ENCODE measurements at regions not wholly inside any gene's neighbourhood (a gene's known extent, or its start where the extent isn't known, plus 50 kb on each side); places are given as distances from the start of the nearest gene placed in this dataset.

DNA sequence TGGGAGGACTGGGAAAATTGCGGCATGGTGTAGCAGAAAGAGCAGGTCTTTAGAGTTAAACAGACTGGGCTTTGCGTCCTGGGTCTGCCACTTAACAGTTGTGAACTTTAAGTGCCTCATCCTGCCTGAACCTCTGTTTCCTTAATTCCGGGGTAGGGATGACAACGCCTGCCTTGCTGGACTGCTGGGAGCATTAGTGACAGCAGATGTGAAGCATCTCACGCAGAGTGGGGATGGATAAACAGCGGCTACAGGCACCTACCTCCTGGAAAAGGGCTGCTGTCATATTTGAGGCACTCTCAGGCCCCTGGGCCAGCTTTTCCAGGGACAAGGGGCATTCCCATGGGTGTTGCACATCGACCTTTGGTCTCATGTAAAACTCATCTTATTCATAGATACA lies 572.2 kb downstream of the TBC1D22A start:
- TF ChIP-seq, protein P1, sequence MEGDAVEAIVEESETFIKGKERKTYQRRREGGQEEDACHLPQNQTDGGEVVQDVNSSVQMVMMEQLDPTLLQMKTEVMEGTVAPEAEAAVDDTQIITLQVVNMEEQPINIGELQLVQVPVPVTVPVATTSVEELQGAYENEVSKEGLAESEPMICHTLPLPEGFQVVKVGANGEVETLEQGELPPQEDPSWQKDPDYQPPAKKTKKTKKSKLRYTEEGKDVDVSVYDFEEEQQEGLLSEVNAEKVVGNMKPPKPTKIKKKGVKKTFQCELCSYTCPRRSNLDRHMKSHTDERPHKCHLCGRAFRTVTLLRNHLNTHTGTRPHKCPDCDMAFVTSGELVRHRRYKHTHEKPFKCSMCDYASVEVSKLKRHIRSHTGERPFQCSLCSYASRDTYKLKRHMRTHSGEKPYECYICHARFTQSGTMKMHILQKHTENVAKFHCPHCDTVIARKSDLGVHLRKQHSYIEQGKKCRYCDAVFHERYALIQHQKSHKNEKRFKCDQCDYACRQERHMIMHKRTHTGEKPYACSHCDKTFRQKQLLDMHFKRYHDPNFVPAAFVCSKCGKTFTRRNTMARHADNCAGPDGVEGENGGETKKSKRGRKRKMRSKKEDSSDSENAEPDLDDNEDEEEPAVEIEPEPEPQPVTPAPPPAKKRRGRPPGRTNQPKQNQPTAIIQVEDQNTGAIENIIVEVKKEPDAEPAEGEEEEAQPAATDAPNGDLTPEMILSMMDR (IDR thresholded peaks at IDR 0.05; ENCODE audit: low read depth, low read length), result no peak
- TF ChIP-seq MYC (IDR thresholded peaks at IDR 0.05; ENCODE audit: low read depth, low read length) (no peak), POLR2A (IDR thresholded peaks at IDR 0.05; ENCODE audit: extremely low read depth, insufficient read length) (no peak)
- TF ChIP-seq, protein P2, sequence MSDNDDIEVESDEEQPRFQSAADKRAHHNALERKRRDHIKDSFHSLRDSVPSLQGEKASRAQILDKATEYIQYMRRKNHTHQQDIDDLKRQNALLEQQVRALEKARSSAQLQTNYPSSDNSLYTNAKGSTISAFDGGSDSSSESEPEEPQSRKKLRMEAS (IDR thresholded peaks at IDR 0.05; ENCODE audit: low read depth, low read length), result no peak

All from NB4 (cell line).